ENCODE measurements at regions not wholly inside any gene's neighbourhood (a gene's known extent, or its start where the extent isn't known, plus 50 kb on each side); places are given as distances from the start of the nearest gene placed in this dataset.
"Not testable (repeated sequence)": the region's sequence is repeated elsewhere in the genome, so short reads cannot be mapped to it uniquely, and the experiment has no call there.

GRCh38 chr12:11535127-11535526, 114.3 kb upstream of the ETV6 start:
- no peak for DNase-seq (ENCODE audit: low read depth in 4 of 4, low spot score in 1 of 4)

- DNase-seq (ENCODE audit: low read depth in 4 of 4, low spot score in 1 of 4), result no peak
Observed at GRCh38 chr12:11539156-11539555, 110.3 kb upstream of the ETV6 start.

- DNase-seq (ENCODE audit: low read depth in 4 of 4, low spot score in 1 of 4), result no peak
Observed at GRCh38 chr12:11540156-11540555, 109.3 kb upstream of the ETV6 start.

GRCh38 chr12:11540615-11541310, 108.7 kb upstream of the ETV6 start:
- no peak for DNase-seq (ENCODE audit: low read depth in 4 of 4, low spot score in 1 of 4)

GRCh38 chr12:11542599-11542998, 106.9 kb upstream of the ETV6 start:
- no peak for DNase-seq (ENCODE audit: low read depth in 4 of 4, low spot score in 1 of 4)

GRCh38 chr12:11543457-11544158, 105.9 kb upstream of the ETV6 start:
- DNase-seq (ENCODE audit: low read depth in 4 of 4, low spot score in 1 of 4), result no peak

GRCh38 chr12:11545484-11546330, 103.8 kb upstream of the ETV6 start:
- peak in 2 of 4 experiments; percentile 12 to 29 for DNase-seq (ENCODE audit: low read depth in 4 of 4, low spot score in 1 of 4)

GRCh38 chr12:11546582-11547270, 102.7 kb upstream of the ETV6 start:
- DNase-seq (ENCODE audit: low read depth in 4 of 4, low spot score in 1 of 4), result not testable (repeated sequence)

GRCh38 chr12:11547271-11547646, 102.2 kb upstream of the ETV6 start:
- not testable (repeated sequence) for DNase-seq (ENCODE audit: low read depth in 4 of 4, low spot score in 1 of 4)

GRCh38 chr12:11549119-11549518, 100.4 kb upstream of the ETV6 start:
- DNase-seq (ENCODE audit: low read depth in 4 of 4, low spot score in 1 of 4), result no peak

- DNase-seq (ENCODE audit: low read depth in 4 of 4, low spot score in 1 of 4), result peak in 2 of 4 experiments; percentile 26 to 32
Observed at GRCh38 chr12:11553871-11554533, 95.5 kb upstream of the ETV6 start.

- DNase-seq (ENCODE audit: low read depth in 4 of 4, low spot score in 1 of 4), result no peak
Observed at GRCh38 chr12:11555195-11555594, 94.3 kb upstream of the ETV6 start.

GRCh38 chr12:11555743-11556625, 93.5 kb upstream of the ETV6 start:
- DNase-seq (ENCODE audit: low read depth in 4 of 4, low spot score in 1 of 4), result no peak

GRCh38 chr12:11556682-11557081, 92.8 kb upstream of the ETV6 start:
- DNase-seq (ENCODE audit: low read depth in 4 of 4, low spot score in 1 of 4), result no peak

- DNase-seq (ENCODE audit: low read depth in 4 of 4, low spot score in 1 of 4), result no peak
Observed at GRCh38 chr12:11559626-11560340, 89.7 kb upstream of the ETV6 start.

- DNase-seq (ENCODE audit: low read depth in 4 of 4, low spot score in 1 of 4), result no peak
Observed at GRCh38 chr12:11561411-11561810, 88.1 kb upstream of the ETV6 start.

- no peak for DNase-seq (ENCODE audit: low read depth in 4 of 4, low spot score in 1 of 4)
Observed at GRCh38 chr12:11563785-11564739, 85.4 kb upstream of the ETV6 start.
